CMK (cell line): ENCODE measurements at regions not wholly inside any gene's neighbourhood (a gene's known extent, or its start where the extent isn't known, plus 50 kb on each side); places are given as distances from the start of the nearest gene placed in this dataset.
A peak's percentile ranks its signal among the peaks of the same experiment; 100 is the strongest.

ENCODE experiments used
- DNase-seq: peaks from one replicate; pipeline ENCODE4 v3.0.0-alpha.2; 2010; ENCODE audit warnings: low read depth

DNA sequence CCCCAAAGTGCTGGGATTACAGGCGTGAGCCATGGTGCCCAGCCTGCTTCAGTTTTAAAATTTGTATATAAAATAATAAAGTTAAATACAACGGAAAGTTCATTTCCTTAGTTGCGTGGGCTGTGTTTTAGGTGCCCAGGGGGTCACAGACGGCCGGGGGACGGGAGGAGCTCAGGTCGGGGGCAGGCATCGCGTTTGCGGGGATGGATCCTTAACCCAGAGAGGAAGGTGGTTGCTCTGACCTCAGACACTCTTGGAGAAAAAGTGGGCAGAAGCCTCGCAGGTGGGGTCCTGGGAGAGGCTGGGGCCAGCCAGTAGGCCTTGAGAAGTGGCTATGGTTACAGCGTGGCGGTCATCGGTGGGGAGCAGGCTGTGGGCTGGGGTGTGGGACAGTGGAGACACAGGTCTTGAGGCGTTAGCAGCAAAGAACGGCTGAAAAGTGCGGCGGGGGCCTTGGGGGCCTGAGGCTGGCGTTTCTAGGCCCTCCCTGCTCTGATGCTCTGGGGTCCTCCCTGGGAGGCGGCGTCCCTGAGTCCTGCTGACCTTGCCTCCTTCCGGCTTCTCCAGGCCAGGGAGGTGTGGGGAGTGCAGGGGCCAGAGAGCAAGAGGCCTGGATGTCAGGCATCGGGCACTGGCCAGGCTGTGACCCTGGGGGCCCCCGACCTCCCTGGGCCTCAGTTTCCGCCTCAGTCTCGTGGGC, 54.4 kb downstream of the UNCX start:
- DNase-seq, result no peak

DNA sequence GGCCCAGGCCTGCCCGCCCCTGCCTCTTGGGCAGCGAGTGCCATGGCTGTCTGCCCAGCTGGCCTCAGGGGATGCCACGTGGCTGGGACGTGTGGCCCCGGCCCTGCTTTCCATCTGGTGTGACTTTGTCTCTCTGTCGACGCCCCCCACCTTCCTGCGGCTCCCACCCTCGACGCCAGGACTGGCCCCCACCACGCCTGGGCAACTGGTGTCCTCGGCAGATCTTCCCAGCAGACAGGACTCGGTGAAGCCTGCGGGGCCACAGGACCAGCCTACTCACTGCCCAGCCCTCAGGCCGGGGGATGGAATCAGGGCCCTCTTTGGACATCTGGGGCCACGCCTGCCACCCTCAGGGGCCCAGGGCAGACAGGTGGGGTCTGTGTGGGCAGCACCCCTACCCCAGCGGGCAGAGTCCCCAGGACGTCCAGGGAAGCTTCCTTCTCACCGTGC, 55.1 kb downstream of the UNCX start:
- DNase-seq, result no peak

DNA sequence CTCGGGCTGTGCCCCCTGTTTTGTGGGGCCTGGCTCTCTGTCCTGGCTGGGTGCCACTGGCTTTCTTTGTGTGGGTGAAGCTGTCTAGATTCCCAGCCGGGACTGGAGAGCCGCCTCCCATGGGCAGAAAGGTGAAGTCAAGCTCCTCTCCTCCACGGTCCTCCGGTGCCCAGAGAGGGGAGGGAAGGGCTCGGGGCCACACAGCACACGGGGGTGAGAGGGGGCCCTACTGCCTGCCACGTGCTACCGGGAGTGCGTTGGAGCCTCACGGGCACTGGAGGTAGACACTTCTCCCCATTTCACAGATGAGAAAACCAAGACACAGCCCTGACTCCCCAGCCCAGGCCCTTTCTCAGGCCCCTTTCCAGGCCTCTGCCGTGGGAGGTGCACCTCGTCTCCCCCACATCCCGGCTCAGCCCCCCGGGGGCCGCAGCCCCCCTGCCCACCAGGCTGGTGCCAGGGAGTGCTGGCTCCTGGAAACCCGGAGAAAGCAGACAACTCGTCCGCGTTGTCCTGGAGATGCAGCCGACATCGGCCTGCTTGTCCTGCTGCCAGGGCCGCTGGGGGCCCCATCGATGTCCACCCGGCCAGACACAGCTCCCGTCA, 55.8 kb downstream of the UNCX start:
- no peak for DNase-seq

DNA sequence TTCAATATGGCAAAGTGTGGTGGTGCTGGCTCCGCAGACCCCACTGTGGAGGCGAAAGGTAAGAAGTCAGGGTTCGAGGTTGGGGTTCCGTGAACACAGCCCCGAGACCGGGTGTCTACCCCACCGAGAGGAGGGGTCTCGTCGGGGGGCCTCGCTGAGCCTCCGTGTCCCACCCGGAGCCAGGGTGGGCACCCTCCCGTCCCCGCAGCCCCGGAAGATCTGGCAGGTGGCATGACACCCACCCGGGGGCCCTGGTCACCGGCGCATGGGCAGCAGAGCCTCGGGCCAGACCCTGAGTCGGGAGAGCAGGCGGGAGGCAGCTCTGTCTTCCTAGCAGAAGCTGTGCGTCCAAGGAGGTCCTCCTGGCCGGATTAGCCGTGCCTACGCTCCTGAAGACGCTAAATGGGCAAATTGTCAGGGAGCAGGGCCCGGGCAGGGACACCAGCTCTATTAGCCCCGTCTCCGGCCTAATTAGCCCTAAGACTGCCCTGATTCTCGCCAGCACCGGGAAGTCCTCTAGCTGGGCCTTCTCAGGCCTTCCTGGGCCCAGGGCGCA, 56.4 kb downstream of the UNCX start:
- DNase-seq, result no peak

DNA sequence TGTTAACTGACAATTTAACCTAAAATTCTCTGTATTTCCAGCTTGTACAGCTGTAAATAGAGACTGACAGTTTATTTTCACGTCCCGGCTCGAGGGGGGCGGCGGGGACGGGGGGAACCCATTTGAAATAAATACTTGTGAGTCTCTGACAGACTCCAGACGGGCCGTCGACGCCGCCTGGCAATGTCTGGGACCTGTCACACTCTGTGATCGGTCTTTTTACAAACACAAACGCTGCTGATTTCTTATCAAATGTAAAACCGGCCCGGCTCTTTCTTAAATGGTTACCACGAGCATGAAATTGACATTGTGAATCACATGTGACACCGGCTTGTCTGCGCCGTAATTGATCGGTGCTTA, 57.0 kb downstream of the UNCX start:
- DNase-seq, result no peak

DNA sequence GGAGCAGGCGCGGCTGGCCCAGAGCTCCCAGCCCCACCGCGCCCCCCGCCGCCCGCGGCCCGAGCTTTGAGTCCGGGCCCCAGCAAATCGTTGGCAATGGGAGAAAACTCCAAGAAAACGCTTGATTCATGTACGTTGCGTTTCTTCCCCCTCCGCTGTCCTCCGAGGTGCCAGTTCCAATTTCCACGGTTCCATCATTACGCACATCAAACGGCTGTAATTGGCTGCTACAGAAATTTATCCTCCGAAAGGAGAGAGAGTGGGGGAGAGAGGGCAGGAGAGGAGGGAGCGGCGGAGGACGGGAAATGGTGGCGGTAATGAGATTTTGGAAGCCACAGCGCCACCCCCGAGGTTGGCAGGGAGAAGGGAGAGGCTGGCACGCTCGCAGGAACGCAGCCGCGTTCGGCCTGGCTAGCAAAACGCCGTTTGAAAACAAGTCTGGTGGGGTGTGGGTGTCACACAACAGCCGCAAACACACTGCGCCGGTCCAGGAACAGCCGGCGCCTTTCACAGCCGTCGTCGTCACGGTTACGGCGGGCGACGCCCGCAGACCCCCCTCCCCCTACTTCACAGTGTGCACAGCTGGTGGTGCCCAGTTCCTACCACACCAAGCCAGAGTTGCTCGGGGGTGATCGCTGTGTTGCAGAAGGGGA, 57.5 kb downstream of the UNCX start:
- peak; percentile 5 for DNase-seq

DNA sequence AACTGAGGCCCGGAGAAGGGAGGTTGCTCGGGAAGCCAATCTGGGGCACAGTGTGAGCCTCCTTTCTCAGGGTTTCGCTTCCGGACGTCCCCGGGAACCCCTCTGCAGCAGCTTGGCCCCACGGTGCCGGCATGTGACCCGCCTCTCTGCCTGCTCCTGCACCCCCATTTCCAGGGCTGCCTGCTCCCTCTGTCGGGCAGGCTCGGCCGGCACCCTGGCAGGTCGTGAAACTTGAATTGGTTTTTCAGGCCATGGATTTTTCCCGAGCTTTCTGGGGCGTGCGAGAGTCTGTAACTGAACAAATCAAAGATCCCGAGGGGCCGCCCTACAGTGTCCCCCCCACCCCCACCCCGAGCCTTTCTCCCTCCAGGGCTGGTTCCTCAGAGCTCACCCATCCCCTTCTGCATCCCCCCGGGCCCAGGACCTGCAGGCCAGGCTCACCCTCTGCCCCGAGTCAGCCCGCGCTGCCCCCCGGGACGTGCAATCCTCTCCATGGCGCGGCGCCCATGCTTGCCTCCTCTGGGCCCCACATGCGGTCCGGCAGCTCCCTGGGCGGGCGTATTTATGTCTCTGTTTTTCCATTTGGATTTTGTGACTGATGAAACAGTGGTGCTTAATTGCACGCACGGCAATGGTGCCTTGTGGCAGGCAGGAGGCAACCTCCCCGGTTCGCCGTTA, 58.1 kb downstream of the UNCX start:
- DNase-seq, result no peak

DNA sequence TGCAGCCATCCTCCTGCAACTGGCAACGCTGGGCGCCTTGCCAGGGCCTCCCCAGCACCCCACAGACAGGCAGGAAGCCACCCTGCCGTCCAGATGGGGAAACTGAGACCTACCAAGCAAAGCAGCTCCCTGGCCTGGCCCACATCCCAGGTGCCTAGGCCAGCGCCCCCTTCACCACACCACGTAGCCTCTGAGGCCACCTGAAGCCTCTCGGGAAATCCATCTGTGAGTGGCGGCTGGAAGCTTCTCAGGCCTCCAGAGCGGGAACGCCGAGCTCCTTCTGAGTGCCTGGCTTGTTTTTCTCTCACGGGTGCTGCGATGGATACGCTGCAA, 58.7 kb downstream of the UNCX start:
- DNase-seq, result no peak

DNA sequence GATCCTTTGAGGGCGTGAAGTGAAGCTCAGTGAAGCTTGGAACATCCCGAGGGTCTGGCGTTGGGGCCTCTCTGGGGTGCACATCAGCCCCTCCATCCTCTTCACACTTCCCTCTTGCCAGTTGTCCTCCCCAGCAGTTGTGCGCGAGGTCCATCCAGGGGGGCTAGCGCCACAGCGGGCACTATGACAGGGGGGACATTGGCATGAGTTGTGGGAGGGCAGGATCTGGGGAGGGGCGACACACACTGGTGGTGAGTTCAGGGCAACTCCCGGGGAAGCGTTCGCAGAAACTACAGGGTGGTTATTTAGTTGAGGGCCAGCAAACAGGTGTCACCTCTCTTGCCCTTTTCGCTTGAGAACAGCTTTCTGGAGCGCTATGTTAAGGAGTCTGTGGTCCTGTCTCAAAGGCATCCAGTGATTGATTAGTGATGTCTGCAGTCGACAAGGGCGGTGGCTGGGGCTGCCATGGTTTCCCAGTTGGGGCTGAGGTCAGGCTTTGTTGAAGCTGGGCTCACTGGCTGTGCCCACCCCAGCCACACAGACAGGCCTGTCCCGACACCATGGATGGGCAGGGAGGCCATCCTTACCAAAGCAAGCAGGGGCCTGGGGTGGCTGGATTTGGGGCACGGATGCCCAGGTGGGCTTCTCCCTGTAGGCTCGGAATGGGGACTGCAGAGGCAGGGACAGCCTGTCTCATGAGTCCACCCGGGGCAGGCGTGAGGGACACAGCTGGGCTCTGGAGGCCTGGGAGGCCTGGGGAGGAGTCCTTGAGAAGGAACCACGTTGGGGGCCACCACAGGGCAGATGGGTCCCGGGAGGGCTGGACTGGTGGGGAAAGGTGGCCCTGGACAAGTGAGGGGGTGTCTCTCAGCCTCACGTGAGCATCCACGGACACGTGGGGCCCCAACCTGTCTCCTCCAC, 59.4 kb downstream of the UNCX start:
- no peak for DNase-seq

DNA sequence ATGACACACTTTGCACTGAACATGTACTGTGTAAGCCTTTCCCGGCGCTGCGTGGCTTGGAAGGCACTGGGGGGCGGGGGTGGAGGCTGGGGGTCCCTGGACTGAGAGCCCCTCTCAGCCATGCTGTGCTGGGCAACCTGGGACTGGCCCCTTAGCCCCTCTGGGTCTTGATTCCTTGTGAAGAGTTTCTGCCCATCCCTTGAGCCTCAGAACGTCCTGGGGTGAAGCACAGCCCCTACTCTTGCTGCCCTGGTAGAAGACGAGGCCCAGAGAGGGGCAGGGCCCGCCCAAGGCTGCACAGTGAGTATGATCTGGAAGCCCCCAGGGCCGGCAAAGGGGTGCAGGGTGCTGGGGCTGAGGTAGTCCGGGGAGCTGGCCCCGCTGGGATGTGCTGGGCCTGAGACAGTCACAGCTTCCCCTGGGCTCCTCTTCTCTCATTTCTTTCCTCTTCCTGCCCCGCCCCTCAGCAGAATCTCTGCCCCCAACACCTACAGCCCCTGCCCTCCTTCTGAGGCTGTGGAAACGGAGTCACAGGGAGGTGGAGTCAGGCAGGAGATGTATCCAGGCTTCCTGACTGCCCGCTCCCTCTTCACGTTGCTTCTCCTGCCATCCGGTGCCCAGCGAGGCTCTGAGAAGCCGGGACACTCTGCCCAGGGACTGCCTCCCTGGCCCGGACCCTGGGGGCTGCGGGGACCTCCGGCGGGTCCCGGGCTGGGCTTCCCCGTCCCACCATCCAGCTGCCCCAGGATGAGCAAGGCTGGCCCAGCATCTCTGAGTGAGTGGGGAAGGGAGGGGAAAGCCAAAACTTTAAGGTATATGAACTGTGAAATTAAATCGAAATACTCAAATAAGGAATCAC, 60.5 kb downstream of the UNCX start:
- no peak for DNase-seq

DNA sequence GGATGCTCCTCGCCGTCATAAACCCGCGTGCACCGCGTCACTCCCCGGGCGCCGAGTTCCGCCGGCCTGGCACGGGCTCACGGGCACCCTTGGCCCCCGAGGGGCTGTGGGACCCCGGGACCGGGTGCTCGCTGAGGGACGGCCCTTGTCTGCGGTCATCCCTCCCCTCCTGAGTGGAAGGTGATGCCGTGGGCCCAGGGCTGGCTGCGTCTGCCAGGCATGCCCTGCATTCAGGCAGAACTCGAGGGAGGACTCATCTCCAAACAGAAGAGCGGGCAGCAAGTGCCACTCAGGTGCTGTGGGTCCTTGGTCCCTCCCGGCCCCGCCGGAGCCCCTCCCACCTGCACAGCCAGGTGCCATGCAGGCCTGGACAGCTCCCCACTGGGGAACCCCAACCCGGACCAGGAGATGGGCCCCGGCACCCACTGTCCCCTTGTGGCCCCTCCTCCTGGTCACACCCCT, 61.3 kb downstream of the UNCX start:
- no peak for DNase-seq

DNA sequence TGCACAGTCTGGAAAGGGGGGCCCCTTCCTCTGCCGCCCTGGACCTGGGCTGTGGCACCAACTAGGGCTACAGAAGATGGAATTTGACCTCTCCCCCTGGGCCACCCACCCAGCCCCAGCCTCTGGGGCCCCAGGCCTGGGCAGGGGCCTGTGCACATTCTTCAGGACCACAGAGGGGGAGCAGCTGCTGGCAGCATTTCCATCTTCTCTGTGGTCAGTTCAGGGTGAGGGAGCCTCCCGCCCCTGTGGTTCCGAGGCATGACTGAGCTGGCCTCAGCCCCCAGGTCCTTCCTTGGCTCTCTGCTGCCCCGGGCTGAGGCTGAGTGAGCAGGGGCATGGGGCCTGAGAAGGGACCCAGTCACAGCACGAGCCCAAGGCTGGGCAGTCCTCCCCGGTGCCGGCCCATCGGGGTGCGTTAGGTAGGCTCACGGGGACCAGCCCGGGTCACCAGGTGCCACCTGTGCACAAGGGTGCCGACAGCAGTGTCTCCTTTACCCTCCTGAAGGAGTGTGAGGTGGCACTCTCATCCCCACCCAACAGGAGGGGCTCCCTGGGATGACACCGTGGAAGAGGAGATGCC, 63.2 kb downstream of the UNCX start:
- no peak for DNase-seq

DNA sequence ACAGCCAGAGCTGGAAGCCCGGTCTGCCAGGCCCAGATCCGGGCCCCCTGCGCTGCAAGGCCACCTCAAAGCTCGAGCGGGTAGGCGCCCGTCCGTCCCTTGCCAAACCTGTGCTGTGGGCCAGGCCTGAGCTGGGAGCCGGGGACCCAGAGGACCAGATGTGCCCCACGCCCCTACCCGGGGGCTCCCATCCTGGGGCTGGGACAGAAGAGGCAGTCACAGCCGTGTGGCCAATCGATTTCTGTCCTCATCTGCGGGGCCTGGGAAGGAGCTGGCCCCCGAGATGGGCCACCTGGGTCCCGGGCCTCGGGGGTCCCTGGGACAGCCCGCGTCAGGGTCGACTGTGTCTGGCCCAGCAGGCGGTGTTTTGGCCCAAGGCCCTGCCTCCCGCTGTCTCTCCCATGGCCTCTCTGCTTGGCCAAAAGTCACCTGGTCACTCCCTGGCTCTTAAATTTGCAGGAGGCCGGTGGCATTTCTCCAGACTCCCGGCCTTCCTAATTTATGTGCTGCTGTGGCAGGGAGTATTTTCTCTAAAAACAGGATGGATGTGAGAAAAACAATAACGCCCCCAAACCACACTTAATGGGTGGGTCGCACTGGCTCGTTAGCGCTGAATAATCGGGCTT, 63.8 kb downstream of the UNCX start:
- no peak for DNase-seq

DNA sequence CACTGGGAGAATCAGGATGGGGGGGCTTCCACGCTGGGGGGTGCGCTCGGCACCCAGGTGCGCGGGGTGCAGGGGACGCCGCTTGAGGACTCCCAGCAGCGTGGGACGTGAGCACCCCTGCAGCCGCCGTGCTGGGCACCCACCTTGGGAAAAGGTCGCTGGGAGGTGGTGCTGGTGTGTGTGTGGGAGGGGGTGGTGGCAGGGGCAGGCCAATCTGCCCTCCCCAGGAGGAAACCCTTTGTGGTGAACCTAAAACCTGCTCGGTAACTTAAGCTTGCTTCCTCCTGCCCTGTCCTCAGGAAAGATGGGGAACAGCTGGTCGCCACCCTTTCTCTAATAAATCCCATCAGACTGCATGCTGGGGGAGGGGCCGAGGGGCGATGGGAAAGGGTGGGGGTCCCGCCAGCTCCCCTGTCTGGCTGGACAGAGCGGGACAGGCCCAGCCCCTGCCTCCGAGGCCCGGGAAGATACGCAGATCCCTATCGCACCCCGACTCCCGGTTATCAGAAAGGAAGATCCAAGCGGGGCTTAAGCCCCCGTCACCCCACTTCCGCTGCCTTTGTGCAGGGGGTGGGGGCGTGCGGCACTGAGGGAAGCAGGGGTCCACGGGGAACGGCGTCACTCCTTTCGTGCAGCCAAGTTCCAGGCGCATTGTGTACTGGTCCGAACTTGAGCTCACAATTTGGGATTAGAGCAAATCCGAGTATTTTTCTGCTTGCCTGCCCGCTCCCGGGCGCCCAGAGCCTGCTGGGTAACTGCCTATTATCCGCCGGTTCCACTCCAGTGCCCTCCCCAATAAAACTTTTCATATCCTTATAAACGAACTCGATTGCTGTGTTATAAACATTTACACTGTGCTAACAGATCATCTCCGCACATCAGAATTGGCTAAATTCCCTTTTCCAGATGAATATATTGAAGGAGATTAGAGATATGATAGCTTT, 64.6 kb downstream of the UNCX start:
- no peak for DNase-seq

DNA sequence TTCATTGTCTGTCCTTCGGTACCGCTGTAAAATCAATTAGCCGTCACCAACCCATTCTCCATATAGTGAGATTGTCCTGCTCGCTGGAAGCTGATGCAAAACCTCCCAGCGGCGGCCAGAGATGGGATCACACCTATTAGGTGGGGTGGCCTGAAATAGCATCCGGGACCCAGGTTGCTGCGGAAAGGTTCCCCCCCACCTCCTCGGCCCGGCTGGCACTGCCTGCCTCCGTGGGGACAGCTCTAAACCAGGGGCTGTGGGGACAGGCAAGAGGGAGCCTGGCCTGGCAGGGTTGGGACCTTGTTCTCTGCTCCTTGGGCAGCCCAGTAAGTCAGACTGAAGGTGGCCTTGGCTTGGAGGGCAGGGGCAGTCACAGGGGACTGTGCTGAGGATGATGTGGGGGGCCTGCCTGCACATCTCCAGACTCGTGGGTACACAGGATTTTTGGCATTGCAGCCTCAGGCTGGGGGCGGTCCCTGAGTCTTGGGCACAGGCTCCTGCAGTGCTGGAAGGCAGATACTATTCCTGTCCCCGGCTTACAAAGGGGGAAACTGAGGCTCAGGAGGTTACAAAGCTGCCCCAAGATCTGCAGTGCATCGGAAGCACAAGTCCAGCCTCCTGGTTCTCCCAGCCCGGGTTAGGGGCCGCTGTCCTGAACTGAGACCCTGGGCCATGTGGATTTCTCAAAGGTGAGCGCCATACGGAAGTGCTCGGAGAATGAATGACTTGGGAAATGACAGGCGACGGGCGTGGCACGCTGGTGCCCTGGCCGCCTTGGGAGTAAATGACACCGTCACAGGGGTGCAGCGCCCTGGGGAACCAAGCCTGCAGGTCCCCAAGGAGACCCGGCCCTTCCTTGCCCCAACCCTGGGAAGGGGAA, 65.6 kb downstream of the UNCX start:
- no peak for DNase-seq

DNA sequence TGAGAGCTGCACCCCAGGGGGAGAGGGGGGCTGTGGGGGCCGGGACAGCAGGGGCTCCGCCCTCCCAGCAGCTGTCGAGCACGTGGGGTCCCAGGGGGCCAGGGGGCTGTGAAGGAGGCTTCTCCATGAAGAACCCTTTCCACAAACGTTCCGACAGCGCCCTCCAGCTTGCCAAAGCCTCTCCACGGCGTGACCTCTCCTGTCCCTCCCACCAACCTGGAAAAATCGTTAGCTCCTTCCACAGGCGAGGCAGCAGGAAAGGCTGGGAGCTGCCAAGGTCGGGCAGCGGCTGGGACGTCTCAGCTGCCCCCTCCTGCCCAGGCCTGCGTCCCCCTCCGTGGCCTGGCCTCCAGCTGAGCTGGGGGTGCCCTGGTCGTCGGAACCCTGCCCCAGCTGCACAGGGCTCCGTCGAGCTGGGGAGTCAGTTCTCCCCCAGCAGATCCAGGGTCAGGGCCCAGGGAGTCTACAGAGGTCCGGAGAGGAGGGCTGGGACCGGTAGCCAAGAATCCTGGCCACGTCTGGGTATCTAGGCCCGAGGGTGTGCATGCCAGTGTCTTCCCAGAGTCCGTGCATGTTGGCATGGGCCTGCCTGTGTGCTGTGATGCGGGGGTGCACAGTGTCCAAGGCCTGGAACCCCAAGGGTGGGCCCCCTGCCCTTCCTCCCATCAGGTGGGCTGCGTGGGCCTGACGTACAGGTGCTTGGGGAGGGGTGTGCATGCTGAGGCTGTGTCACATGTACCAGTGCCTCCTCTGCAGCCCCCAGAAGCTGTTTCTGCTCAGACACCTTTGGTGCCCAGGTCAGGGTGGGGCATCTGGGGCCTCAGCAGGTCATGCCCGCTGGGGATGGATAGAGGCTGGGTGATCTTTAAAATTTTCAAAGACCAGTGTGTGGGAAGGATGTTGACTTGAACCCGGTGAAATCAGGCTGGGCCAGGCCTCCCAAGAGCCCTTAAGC, 66.5 kb downstream of the UNCX start:
- no peak for DNase-seq

DNA sequence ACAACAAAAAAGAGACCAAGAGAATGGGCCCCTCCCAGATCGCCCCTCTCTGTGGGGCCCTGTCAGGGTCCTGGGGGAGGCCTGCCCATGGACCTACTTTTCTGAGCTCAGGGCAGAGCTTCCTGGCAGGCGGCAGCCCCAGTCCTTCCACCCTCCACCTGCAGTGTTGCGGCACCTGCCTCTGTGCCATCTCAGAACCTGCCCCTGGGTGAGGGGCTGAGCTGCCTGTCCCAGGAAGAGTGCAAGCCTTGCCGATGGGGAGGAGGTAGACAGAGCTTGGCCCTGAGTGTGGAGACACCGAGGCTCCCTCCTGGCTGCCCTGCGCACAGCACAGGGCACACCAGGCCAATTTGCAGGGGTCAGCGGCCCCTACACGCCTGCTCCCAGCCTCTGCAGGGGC, 67.5 kb downstream of the UNCX start:
- DNase-seq, result no peak
